ENCODE measurements at regions not wholly inside any gene's neighbourhood (a gene's known extent, or its start where the extent isn't known, plus 50 kb on each side); places are given as distances from the start of the nearest gene placed in this dataset.

DNA sequence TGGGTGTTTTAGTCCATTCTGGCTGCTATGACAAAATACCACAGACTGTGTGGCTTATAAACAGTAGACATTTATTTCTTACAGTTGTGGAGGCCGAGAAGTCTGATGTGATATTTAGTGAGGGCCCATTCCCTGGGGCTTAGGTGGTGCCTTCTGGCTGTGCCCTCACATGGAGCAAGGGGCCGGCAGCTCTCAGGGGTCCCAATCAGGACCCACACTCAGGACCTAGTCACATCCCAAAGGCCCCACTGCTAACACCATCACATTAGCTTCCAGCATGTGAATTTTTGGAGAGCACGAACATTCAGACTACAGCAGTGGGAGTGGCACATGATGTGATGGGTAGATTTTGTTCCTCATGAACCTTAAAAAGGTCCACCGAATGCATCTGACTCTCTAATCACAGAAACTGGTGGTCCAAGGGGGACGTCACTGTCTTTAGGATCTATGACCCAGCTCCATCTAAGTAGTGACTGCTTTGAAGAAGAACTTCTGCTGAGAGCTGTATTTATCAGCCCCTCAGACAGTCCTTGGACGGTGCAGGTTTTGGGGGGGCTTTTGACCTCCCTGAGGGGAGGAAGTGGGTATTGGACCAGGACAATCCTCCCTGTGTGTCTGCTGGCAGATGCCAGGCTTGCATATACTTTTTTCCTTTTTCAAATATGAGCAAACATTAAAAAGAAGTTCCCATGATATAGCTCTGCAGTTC is 154.5 kb upstream of the ZNF32 start:
- DNase-seq: no peak

DNA sequence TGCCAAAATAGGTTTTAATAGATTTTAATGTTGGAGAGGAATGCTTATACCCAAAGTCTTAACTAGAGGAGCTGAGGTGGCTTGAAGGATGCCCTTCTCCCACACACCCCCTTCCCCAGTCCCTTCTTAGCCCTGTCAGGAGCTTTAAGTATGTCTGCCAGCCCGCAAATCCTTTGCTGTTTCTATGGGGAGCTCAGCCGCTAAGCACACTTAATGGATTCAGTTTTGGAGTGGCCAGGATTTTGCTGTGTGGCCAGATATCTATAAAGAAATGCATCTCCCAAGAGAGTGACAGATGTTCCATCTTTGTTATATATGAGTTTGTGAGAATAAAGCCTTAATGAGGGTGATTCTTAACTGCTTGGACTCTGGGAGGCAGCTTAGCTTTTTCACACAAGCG is 152.9 kb upstream of the ZNF32 start:
- DNase-seq: no peak

DNA sequence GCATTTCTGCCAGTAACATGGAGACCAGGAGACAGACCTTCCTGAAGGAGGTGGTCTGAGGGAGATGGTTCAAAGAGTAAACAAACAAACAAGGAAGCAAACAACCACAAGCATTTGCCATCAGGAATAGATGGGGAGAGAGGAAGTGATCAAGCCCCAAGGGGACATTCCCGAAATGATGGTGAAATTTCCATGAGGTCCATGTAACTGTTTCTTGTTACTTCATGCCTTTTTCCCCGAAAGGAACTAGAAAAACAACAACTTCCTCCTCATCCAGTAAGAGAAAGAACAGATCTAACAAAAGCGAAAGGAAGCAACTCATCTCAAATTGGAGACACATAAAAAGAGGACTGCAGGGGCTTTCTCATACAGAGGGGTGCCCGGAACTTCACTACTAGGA is 152.5 kb upstream of the ZNF32 start:
- DNase-seq: no peak

DNA sequence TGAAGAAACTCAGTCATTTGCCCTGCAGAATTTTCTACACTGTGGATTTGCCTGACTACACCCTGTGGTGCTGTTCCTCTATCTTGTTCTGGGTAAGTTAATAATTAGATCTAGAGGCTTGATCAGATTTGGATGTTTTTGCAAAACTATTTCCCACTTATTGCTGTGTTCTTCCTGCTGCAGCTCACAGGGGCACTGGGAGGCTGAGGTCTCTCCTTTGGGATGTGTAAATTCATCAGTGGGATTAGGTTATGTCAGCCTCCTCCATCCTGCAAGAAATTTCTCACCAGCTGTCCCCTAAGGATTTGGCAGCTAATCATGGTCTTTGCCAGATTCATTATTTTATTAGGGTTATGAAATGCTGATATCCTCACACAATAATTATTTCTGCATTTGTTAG is 148.1 kb upstream of the ZNF32 start:
- no peak for DNase-seq

DNA sequence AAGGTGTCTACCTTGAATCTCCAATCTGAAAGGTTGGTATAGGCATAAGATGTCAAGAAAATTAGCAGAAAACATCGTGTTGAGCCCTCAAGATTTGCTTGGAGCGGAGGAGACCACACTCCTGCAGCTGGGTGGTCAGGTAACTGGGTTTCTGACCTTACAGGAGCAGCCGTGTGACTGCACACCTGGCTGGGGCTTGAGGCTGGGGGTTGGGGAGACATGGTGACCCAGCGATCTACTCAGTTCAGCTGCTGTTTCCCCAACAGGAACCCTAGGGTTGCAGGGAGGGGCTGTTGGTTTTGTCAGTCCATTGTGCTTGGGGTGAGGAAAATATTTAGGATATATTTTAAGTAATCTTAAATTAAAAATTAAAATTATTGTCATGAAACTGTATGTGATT is 147.0 kb upstream of the ZNF32 start:
- no peak for DNase-seq

DNA sequence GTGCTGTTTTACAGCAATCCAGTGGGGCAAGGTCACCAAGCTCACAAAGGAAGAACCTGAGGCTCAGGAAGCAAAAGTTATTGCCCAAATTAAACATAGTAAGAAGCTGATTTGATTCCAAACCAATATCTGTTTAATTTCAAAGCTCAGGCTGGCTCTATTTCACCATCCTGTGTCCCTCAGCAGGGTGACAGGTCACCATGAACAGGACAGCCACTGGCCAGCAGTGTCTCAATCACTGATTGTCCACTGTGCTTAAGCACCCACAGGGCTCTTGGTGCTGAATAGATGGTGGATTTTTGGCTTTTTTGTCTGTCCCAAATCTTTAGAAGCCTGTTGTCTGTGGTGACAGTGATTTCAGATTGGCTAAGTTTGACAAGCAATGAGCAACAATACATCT is 146.4 kb upstream of the ZNF32 start:
- no peak for DNase-seq

DNA sequence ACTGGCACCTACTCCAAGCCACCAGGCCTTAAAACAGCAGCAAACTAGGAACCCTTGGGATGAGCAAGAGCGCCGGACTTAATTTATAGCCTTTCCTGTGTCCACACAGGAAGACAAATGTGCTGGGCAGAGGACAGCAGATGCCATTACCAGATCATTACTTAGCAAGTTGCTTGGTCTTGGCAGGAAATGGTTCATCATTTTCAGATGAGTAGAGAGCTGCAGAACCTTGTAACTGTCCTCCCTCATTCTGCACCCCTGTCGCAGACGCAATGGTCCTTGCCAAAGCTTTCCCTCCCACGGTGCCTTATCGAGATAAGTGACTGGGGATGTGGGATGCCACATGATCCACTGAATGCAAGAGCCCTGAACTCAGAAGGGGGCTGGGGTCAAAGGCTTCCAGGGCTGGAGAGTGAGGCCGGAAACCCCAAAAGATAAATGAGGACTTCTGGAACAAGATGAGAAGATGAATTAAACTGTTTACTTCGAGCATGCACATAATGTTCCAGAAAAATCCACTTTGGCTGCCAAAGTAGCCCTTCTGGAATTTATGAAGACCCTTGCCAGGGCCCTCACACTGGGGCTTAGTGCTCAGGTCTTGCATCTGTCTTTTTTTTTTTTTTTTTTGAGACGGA is 145.6 kb upstream of the ZNF32 start:
- no peak for DNase-seq

DNA sequence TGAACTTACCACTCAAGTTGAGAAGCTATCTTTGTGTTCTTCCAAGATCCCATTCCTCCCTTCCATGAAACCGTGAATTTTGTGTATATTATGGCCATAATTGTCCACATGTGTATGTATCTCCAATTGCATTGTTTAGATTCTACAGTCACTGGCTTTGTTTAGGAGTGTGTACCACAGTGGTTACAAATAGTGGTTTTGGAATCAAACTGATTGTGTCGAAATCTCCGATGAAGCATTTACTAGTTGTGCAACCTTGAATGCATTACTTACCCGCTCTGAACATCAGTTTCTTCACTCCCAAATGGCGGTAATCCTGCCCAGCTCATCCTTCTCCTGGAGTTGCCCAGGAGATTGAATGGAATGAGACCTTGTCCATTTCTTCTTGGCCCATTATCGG is 145.0 kb upstream of the ZNF32 start:
- no peak for DNase-seq

DNA sequence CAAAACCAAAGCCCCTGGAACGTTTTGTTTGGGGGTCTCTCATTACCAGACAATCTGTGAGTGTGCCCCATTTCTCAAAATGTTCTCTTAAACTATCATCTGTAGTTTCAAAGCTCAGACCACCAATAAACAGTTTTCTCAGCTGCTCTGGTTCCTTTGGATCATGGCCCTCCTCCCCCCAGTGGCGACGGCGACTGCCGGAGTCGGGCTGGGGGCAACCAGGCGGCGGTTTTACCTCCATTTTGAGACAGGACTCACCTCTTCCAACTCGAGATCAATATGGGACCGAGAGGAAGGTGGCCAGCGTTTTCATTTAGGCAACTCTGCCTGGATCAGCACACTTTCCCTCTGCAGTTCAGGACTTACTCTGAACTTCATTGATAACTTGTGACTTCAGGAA is 141.5 kb upstream of the ZNF32 start:
- DNase-seq: no peak

DNA sequence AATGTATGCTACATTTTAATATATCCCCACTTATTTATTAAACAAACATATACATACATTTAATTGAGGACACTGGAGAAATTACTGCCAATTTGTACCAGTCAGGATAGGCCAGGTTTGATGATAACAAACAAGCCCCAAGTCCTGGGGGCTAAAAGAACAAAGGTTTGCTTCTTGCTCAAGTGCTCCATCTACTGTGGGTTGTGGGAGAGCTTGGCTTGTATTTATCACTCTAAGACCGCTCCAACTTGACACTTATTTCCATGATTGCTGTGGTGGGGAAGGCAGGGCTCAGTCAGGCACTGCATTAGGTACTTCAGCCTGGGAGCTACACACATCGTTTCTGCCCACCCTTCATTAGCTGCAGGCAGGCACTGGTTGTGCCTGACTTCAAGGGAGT is 136.6 kb upstream of the ZNF32 start:
- DNase-seq: no peak

DNA sequence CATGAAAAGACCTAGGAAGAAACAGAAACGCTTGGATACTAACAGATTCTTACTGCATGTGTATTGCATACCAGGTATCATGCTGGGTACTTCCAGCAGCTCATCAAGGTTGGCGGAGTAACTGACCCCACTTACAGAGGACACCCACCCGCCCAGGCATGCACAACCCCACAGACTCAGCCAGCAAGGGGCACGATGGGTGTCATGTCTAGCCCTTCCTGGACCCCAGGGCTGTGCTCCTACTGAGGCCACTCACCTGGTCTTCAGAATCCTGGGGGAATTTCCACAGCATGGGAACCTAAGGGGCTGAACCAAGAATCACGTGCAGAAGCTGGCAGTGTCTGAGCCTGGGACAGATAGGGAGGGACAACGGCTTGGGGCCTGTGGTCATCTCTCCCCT is 134.1 kb upstream of the ZNF32 start:
- no peak for DNase-seq

DNA sequence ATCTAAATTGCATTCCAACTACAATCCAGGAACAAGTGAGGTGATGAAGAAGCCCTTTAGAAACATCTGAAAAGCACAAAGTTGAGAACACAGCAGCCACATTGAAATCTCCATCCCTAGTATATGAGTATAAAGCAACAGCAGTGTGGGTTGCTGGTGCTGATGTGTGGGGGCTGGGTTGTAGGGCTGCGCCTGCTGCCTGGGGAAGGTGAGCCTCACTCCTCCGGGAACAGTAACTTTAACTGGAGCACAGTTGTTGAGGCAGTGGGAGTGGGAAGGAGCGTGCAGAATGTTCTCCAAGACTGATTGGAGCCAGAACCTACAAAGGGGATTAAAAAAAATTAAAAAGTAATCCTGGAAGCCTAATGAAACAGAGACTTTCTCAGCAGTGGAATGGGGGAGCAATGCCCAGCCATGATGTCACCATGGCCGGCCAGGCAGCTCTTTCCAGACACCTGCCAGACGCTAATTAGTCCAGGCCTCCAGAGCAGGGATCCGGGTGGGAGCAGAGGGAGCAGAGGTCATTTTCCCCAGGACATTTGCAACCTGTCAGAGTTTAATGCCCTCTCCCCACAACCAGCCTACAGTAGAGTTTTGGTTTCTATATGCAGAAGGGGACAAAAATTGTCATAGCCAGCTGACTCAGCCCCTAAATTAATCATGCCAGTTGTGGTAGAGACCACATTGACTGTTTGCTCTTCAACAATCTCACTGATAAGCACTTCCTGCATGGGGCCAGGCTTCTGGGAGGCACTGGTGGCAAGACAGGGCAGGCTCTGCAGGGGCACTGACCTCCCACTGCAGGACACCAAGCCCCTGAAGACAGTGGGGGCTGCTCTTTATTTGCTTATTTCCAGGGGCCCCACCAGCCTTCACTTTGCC is 133.0 kb upstream of the ZNF32 start:
- DNase-seq: no peak

DNA sequence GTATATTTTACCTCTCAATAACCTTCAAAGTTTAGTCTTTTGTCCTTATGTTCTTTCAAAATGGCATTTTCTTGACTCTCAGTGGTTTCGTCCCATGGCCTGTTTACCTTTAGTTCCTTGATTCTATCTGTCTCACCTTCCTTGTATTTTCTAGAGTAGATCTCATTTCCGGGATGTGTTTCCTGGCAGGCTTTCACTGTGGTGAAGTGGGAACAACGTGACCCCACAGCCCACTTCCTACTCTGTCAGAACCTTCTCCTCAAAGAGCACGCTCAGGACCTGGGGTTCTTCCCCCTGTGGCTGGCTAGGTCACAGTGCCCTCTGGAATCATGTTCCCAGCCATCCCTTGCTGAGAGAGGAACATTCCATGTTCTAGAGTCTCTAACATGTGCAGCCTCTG is 129.9 kb upstream of the ZNF32 start:
- DNase-seq: no peak

DNA sequence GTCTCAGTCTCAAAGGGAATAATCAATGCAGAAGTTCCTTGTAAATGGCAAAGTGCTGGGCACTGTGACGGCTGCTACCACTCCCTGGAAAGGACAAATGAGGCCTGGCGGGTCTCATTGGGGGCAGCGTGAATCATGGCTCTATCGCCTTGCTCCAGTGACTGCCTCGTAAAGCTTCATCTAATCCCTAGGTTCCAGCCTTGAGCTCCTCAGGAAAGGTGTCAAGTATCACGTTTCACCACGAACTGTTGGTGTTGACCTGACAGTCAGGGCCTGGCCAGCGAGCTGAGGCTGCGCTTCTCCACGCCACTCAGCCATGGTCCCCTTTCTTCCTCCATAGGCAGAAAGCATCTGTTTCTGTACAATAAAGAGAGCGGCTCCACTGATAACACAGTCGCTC is 126.7 kb upstream of the ZNF32 start:
- no peak for DNase-seq

DNA sequence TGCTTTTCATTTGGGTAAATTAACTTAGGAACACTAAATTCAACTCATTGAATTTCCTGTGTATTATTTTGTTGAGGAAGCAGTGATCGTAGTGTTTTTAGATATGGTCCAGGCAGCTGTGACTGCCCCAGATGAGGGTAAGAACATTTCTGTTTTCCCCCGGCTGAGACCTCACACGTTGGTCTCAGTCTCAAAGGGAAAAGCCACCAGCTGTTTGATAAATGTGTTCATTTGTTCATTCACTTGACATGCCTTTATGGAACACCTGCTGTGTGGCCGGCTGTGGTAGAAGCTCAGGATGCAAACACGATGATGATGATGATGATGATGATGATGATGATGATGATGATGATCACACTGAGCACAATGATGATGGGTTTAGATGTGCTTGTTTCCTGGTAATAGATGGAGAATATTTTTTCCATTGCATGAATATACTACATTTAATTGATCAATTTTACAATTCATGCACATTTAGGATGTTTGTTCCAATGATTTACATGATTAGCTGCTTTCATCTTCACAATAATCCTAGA is 125.6 kb upstream of the ZNF32 start:
- no peak for DNase-seq

DNA sequence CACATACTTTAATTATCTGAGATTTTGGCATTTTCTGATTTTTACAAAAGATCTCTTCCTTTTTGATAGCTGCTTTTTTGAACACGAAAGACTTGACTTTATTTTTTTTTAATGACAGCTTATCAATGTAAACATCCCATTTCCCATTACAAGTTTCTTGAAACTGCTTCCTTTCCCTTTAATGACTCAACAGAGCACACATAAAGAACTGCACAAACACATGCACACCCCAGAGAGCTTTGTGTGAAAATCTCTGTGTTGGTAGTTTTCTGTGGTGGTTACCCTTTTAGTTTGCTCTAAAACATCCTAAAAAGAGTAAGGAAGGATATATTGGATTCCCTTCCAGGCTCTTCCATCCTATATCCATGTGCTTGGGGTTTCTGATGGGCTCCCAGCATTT is 125.1 kb upstream of the ZNF32 start:
- no peak for DNase-seq

DNA sequence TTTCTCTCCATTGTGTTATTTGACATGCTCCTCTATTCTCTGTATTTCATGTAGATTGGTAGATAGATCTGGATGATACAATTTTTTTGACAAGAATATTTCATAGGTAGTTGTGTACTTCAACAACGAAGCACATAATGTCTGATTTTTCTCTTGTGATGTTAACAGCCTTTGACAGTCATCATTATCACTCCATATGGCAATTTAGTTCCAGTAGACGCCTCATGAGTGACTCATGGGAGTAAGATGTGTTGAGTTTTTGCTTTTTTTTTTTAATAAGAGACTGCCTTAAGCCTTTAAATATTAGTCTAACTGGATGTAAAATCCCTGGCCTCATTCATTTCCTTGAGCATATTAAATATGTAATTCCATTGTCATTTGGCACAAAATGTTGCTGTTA is 123.5 kb upstream of the ZNF32 start:
- DNase-seq: no peak

DNA sequence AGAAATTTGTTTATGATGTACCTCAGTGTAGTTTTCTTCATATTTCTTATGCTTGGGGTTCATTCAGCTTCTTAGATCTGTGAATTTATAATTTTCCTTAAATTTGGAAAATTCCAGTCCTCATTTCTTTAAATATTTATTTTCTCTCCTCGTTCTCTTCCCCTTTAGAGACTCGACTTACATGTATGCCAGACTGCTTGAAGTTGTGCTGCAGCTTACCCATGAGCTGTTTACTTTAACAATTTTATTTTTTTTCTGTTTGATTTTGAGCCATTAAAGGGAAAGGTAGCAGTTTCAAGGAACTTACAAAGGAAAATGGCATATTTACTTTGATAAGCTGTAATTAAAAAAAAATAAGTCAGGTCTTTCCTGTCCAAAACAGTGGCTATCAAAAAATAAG is 123.0 kb upstream of the ZNF32 start:
- DNase-seq: no peak

DNA sequence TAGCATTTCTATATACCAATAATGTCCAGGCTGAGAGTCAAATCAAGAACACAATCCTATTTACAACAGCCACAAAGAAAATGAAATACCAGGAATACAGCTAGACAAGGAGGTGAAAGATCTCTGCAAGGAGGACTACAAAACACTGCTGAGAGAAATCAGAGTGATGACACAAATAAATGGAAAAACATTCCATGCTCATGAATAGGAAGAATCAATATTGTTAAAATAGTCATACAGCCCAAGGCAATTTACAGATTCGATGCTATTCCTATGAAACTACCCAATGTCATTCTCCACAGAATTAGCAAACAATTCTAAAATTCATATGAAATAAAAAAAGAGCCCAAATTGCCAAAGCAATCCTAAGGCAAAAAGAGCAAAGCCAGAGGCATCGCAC is 116.8 kb upstream of the ZNF32 start:
- no peak for DNase-seq

DNA sequence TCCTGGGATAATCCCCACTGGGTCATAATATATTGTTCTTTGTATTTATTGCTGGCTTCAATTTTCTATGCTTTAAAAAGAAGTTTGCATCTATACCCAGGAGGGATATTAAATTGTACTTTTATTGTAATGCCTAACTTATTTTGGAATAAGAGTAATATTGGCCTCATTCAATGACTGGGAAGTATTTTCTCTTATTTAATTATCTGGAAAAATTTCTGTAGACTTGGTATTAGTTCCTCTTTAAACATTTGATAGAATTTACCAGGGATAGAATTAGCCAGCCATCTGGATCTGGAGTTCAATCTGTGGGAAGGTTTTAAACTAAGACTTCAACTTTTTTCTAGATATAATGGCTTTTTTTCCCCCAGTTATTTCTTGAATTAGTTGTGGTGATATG is 115.2 kb upstream of the ZNF32 start:
- no peak for DNase-seq

DNA sequence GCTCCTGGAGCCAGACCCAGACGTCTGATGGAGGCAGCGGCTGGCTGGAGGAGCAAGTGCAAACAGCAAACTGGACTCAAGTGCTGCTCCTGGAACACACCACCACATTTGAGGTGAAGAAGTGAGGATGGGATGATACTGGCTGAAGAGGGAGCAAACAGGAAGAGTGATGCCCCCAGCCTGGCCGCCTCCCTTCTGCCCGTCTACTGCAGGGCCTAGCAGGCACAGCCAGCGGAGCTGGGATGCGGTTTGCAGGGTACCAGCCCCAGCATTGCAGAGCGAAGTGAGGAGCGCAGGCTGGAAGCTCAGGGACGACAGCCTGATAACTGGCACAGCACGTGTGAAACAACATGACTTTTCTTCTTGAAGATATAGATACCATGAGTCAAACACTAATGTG is 111.8 kb upstream of the ZNF32 start:
- DNase-seq: no peak

DNA sequence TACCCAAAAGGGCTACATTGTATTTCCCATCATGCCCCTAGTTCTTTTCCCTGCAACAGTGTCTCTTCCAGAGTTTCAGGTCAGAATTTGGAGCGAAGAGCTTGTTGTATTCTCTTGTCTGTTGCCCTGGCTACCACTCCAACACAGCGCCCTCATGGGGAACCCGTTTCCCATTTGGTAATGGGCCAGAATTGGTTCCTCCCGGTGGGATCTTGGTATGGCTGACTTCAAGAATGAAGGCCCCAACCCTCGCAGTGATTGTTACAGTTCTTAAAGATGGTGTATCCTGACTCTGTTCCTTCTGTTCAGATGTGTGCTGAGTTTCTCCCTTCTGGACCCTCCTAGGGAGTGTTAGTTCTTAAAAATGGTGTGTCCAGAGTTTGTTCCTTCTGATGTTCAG is 110.5 kb upstream of the ZNF32 start:
- DNase-seq: no peak

DNA sequence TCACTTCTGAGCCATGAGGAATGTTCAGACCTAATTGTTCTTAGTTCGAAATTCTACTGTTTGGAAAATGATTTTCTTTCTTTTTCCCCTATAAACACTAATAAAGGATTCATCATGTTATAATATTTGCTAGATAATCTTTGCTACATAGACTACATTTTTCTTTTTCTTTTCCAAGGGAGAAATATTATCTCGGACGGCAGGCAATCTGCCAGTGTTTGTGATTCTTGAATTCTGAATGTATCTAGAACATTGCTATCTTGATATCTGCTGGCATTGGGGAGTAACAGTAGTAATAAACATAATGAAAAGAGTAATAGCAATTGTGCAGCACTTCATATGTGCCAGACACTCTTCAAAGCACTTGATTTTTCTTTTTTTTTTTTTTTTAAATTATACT is 107.7 kb upstream of the ZNF32 start:
- no peak for DNase-seq

Data from NCI-H1694 (cell line).